Osteocyte (in vitro differentiated cells): ENCODE measurements at regions not wholly inside any gene's neighbourhood (a gene's known extent, or its start where the extent isn't known, plus 50 kb on each side); places are given as distances from the start of the nearest gene placed in this dataset.

Experiments used
- DNase-seq: peaks from one replicate; pipeline ENCODE4 v3.0.0; 2021; ENCODE audit warnings: mixed read lengths; ENCODE audit not compliant: unreplicated experiment; ENCODE audit errors: extremely low spot score
- H3K27ac Mint-ChIP-seq: one replicate; pipeline ENCODE4 v1.8.0; 2021; ENCODE audit warnings: mild to moderate bottlenecking, mixed read lengths; ENCODE audit not compliant: unreplicated experiment
- H3K27me3 Mint-ChIP-seq: one replicate; pipeline ENCODE4 v1.8.0; 2021; ENCODE audit warnings: mixed read lengths; ENCODE audit not compliant: unreplicated experiment
- H3K36me3 Mint-ChIP-seq: one replicate; pipeline ENCODE4 v1.8.0; 2021; ENCODE audit warnings: mixed read lengths; ENCODE audit not compliant: unreplicated experiment
- H3K4me1 Mint-ChIP-seq: one replicate; pipeline ENCODE4 v1.8.0; 2021; ENCODE audit warnings: mixed read lengths; ENCODE audit not compliant: unreplicated experiment
- H3K4me3 Mint-ChIP-seq: one replicate; pipeline ENCODE4 v1.8.0; 2021; ENCODE audit warnings: mild to moderate bottlenecking, moderate library complexity, mixed read lengths; ENCODE audit not compliant: unreplicated experiment
- H3K9me3 Mint-ChIP-seq: one replicate; pipeline ENCODE4 v1.8.0; 2021; ENCODE audit warnings: mixed read lengths; ENCODE audit not compliant: unreplicated experiment
- CTCF ChIP-seq: fragments of 200-600 bp; sonication (generic); IDR thresholded peaks from 2 replicates; pipeline ENCODE4 v1.5.0; 2021; ENCODE audit warnings: antibody characterized with exemption, mild to moderate bottlenecking, moderate library complexity

- Mint-ChIP-seq H3K9me3 (peaks cover 33% of the 10 kb centered on the region), H3K4me3 (no peak overlapping the region), H3K36me3 (no peaks in the 10 kb centered on the region), H3K27me3 (no peaks in the 10 kb centered on the region), H3K4me1 (no peaks in the 10 kb centered on the region), H3K27ac (no peak overlapping the region)
- no peak for TF ChIP-seq CTCF
- DNase-seq, result no peak
Observed at GRCh38 chr4:159566786-159567185, 463.9 kb downstream of the RAPGEF2 start.

GRCh38 chr4:159577241-159577640, 474.4 kb downstream of the RAPGEF2 start:
- Mint-ChIP-seq H3K4me3 (no peak overlapping the region), H3K4me1 (no peaks in the 10 kb centered on the region), H3K36me3 (no peaks in the 10 kb centered on the region)

GRCh38 chr4:159582685-159583084, 479.8 kb downstream of the RAPGEF2 start:
- Mint-ChIP-seq H3K9me3 (peaks cover 10% of the 10 kb centered on the region), H3K4me3 (no peak overlapping the region), H3K4me1 (no peaks in the 10 kb centered on the region), H3K27me3 (peaks cover 2% of the 10 kb centered on the region), H3K27ac (no peak overlapping the region), H3K36me3 (no peaks in the 10 kb centered on the region)
- no peak for TF ChIP-seq CTCF
- no peak for DNase-seq

More at GRCh38 chr4:159577241-159577640, 474.4 kb downstream of the RAPGEF2 start:
- no peak for TF ChIP-seq CTCF
- DNase-seq, result no peak
- Mint-ChIP-seq H3K27me3 (peaks cover 2% of the 10 kb centered on the region), H3K9me3 (no peaks in the 10 kb centered on the region), H3K27ac (no peak overlapping the region)

GRCh38 chr4:159592898-159593556, 490.1 kb downstream of the RAPGEF2 start:
- Mint-ChIP-seq H3K27ac (no peak overlapping the region), H3K36me3 (no peaks in the 10 kb centered on the region), H3K27me3 (peaks cover 41% of the 10 kb centered on the region), H3K4me3 (no peak overlapping the region), H3K4me1 (no peaks in the 10 kb centered on the region), H3K9me3 (no peaks in the 10 kb centered on the region)
- no peak for DNase-seq
- no peak for TF ChIP-seq CTCF

- Mint-ChIP-seq H3K36me3 (no peaks in the 10 kb centered on the region), H3K9me3 (no peaks in the 10 kb centered on the region), H3K27ac (no peak overlapping the region)
Observed at GRCh38 chr4:159593681-159594080, 490.8 kb downstream of the RAPGEF2 start.

More at GRCh38 chr4:159593681-159594080, 490.8 kb downstream of the RAPGEF2 start:
- no peak for DNase-seq
- Mint-ChIP-seq H3K27me3 (peaks cover 43% of the 10 kb centered on the region), H3K4me1 (no peaks in the 10 kb centered on the region), H3K4me3 (no peak overlapping the region)
- no peak for TF ChIP-seq CTCF
